ENCODE measurements at regions not wholly inside any gene's neighbourhood (a gene's known extent, or its start where the extent isn't known, plus 50 kb on each side); places are given as distances from the start of the nearest gene placed in this dataset.

DNA sequence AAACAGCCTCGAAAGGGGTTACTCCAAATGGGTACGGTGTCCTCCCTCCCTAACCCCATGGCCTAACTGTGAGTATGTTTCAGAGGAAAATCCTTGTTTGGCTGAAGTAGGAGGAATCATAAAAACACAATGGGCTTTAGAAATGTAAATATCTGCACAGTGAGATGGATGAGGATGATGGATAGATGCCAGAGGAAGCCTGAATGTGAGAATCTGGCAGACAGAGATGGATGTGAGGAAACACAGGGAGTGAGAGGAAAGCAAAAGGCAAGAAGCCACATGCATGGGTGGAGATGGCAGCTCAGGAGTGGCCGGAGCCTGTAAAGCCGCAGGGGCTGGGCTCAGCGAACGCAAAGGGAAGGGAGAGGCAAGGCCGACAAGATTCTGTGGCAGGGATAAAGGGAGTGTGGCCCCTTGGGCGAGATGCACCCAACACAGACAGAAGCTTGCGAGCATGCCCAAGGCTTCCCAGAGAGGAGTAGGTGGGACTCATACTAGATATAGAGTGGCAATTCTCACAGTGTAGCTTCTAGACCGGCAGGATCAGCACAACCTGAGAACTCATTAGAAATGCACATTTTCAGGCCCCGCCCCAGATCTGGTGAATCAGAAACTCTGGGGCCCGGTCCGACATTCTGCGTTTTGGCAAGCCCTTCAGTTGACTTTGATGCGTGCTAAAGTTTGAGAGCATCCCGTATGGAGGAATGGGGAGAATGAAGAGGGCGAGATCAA is 237.3 kb upstream of the CADM1 start:
- TF ChIP-seq EZH2phosphoT487 (IDR thresholded peaks at IDR 0.05; ENCODE audit: insufficient read depth, low read depth), result no peak
- TF ChIP-seq EZH2 (IDR thresholded peaks at IDR 0.05; ENCODE audit: insufficient read depth, poor library complexity, severe bottlenecking), result no peak

All from GM23248 (cell line).